OCI-LY7 (cell line): ENCODE measurements at regions not wholly inside any gene's neighbourhood (a gene's known extent, or its start where the extent isn't known, plus 50 kb on each side); places are given as distances from the start of the nearest gene placed in this dataset.

Source experiments
- BruUV-seq: library from RNA; stranded (reverse); fragments of 400-500 nt; replicated peaks from 2 replicates; lab custom pipeline; 2021; lab: Mats Ljungman, UMichigan
- CTCF ChIA-PET: fragments of 300-600 bp; sonication (Branson Sonifier 250); formaldehyde crosslinking; loops from one replicate; lab custom pipeline; 2022; ENCODE audit warnings: antibody characterized with exemption; ENCODE audit not compliant: unreplicated experiment; lab: Charles Lee
- POLR2A ChIA-PET: fragments of 300-600 bp; sonication (Branson Sonifier 250); formaldehyde crosslinking; loops from one replicate; lab custom pipeline; 2022; ENCODE audit warnings: antibody characterized with exemption; lab: Charles Lee
- DNase-seq: peaks from one replicate; pipeline ENCODE4 v3.0.0-alpha.2; 2015; ENCODE audit warnings: low spot score
- H2AFZ ChIP-seq: fragments of 200-600 bp; sonication (generic), shearing (Covaris generic); 2 replicates; pipeline ENCODE4 v1.6.1; 2014; ENCODE audit warnings: mild to moderate bottlenecking, antibody characterized with exemption, low read length, moderate library complexity
- H3K27ac ChIP-seq: fragments of 200-600 bp; sonication (generic); 2 replicates; pipeline ENCODE4 v1.5.1; 2014; ENCODE audit warnings: mixed run types, low read depth, mild to moderate bottlenecking, moderate library complexity, low read length, inconsistent platforms; ENCODE audit not compliant: poor library complexity, severe bottlenecking
- H3K36me3 ChIP-seq: fragments of 200-600 bp; sonication (generic); 2 replicates; pipeline ENCODE4 v1.6.1; 2014; ENCODE audit warnings: mild to moderate bottlenecking, antibody characterized with exemption, low read length, moderate library complexity, mixed read lengths; ENCODE audit not compliant: insufficient read depth
- H3K4me1 ChIP-seq: fragments of 200-600 bp; sonication (generic); 2 replicates; pipeline ENCODE4 v1.5.1; 2014; ENCODE audit warnings: mild to moderate bottlenecking, low read length; ENCODE audit not compliant: insufficient read depth, poor library complexity, severe bottlenecking
- H3K4me2 ChIP-seq: fragments of 200-600 bp; sonication (generic); 2 replicates; pipeline ENCODE4 v1.6.1; 2014; ENCODE audit warnings: mild to moderate bottlenecking, low read length
- H3K4me3 ChIP-seq: fragments of 200-600 bp; sonication (generic); 2 replicates; pipeline ENCODE4 v1.5.1; 2014; ENCODE audit warnings: mild to moderate bottlenecking, low read depth, low read length; ENCODE audit not compliant: poor library complexity, severe bottlenecking
- H3K79me2 ChIP-seq: fragments of 200-600 bp; sonication (generic); 2 replicates; pipeline ENCODE4 v1.6.1; 2016; ENCODE audit warnings: low read depth, mild to moderate bottlenecking, low read length, moderate library complexity, mixed read lengths; ENCODE audit not compliant: insufficient read depth
- H3K9me2 ChIP-seq: fragments of 200-600 bp; sonication (generic); 2 replicates; pipeline ENCODE4 v1.6.1; 2016; ENCODE audit warnings: mild to moderate bottlenecking, low read length, mixed read lengths; ENCODE audit not compliant: insufficient read depth
- H3K9me3 ChIP-seq: fragments of 200-600 bp; sonication (generic); 2 replicates; pipeline ENCODE4 v1.6.1; 2014; ENCODE audit warnings: mild to moderate bottlenecking, mixed run types, low read length, mixed read lengths
- H4K20me1 ChIP-seq: fragments of 200-600 bp; sonication (generic); 2 replicates; pipeline ENCODE4 v1.6.1; 2014; ENCODE audit warnings: mild to moderate bottlenecking, antibody characterized with exemption, low read length, moderate library complexity, mixed read lengths; ENCODE audit not compliant: insufficient read depth
- EZH2phosphoT487 ChIP-seq: fragments of 200-600 bp; sonication (generic); IDR thresholded peaks from 2 replicates; pipeline ENCODE4 v1.6.1; 2018; ENCODE audit warnings: low read depth, borderline replicate concordance, mild to moderate bottlenecking, mixed run types, antibody characterized with exemption, low read length, moderate library complexity, mixed read lengths
- intact Hi-C: fragments of 100-400 bp; cut with micrococcal nuclease; formaldehyde crosslinking; loops from one replicate; pipeline ENCODE4 v1.10.0; 2022; ENCODE audit not compliant: unreplicated experiment
- TF ChIP-seq, protein P1 (sequence below): fragments of 200-600 bp; sonication (generic); conservative IDR thresholded peaks from 2 replicates; pipeline ENCODE4 v1.5.1; 2014; ENCODE audit warnings: mild to moderate bottlenecking, antibody characterized with exemption, low read length, moderate library complexity, mixed read lengths

DNA sequence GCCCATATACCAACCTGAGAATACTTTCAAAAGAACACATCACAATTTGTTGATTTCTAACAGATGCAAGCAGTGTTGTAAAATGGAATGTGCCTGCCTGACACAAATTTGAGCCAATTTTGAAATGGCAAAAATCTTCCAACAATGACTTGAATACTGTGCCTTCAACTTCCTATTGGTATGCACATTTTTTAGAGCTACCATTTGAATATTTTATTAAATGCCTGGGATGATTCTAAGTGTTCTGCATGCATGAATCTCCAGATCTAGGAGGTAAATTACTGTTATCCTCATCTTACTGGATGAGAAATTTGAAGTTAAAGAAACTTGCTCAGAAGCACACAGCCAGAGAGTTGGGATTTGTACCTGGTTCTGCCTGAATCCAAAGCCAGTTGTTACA lies 282.8 kb upstream of the LRRN1 start:
- DNase-seq = no peak
- no peaks in the 10 kb centered on the region for H3K9me2 ChIP-seq
- H3K9me3 ChIP-seq = no peaks in the 10 kb centered on the region
- H3K4me3 ChIP-seq = no peak overlapping the region
- no TSS peak for BruUV-seq
- H3K27ac ChIP-seq = no peak overlapping the region
- intact Hi-C loops = no loop called here
- TF ChIP-seq EZH2phosphoT487 = no peak
- TF ChIP-seq, protein P1, sequence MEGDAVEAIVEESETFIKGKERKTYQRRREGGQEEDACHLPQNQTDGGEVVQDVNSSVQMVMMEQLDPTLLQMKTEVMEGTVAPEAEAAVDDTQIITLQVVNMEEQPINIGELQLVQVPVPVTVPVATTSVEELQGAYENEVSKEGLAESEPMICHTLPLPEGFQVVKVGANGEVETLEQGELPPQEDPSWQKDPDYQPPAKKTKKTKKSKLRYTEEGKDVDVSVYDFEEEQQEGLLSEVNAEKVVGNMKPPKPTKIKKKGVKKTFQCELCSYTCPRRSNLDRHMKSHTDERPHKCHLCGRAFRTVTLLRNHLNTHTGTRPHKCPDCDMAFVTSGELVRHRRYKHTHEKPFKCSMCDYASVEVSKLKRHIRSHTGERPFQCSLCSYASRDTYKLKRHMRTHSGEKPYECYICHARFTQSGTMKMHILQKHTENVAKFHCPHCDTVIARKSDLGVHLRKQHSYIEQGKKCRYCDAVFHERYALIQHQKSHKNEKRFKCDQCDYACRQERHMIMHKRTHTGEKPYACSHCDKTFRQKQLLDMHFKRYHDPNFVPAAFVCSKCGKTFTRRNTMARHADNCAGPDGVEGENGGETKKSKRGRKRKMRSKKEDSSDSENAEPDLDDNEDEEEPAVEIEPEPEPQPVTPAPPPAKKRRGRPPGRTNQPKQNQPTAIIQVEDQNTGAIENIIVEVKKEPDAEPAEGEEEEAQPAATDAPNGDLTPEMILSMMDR = no peak
- H3K79me2 ChIP-seq = no peaks in the 10 kb centered on the region
- H3K4me1 ChIP-seq = no peaks in the 10 kb centered on the region
- H3K4me2 ChIP-seq = no peak overlapping the region
- H2AFZ ChIP-seq = no peak overlapping the region
- POLR2A ChIA-PET = no interaction called here
- no peaks in the 10 kb centered on the region for H4K20me1 ChIP-seq
- H3K36me3 ChIP-seq = no peaks in the 10 kb centered on the region
- CTCF ChIA-PET = no interaction called here

DNA sequence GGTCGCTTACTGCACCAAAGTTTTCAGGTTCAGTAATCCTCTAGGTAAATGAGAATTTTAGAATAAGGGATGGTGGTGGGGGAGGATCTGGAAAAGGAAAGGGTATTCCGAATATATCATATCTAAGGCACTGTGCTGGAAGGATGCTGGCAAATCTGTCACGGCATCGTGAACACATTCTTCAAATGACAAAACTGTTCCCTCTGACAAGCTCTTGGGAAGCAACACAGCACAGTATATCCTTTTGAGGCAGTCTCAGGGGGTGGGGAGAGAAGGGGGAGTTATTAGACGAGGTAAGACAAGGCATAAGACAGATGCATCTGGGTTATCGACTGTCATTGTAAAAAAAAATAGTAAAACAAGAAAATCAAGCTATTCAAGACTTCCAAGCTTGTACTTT lies 289.6 kb upstream of the LRRN1 start:
- Histone ChIP-seq H3K9me3 (no peaks in the 10 kb centered on the region), H3K36me3 (no peaks in the 10 kb centered on the region), H3K9me2 (no peaks in the 10 kb centered on the region), H3K27ac (no peak overlapping the region), H2AFZ (no peak overlapping the region), H3K79me2 (no peaks in the 10 kb centered on the region), H3K4me2 (no peak overlapping the region), H4K20me1 (no peaks in the 10 kb centered on the region), H3K4me1 (no peaks in the 10 kb centered on the region), H3K4me3 (no peak overlapping the region)
- BruUV-seq = no TSS peak
- no peak for DNase-seq
- no peak for TF ChIP-seq EZH2phosphoT487
- TF ChIP-seq, protein P1 = no peak
- CTCF ChIA-PET = no interaction called here
- POLR2A ChIA-PET = no interaction called here
- intact Hi-C loops = no loop called here

- POLR2A ChIA-PET = no interaction called here
- Histone ChIP-seq H3K79me2 (no peaks in the 10 kb centered on the region), H2AFZ (no peak overlapping the region), H3K4me1 (no peaks in the 10 kb centered on the region), H3K4me3 (no peak overlapping the region), H3K9me3 (no peaks in the 10 kb centered on the region), H3K27ac (no peak overlapping the region), H3K4me2 (no peak overlapping the region), H4K20me1 (no peaks in the 10 kb centered on the region), H3K36me3 (no peaks in the 10 kb centered on the region), H3K9me2 (no peaks in the 10 kb centered on the region)
- BruUV-seq = no TSS peak
- CTCF ChIA-PET = interaction anchor here (0.6 kb wide), 1 partner anchor 415 kb away, joined by 4 read pairs; no protein-coding TSS in a partner anchor
- TF ChIP-seq, protein P1 = no peak
- no peak for TF ChIP-seq EZH2phosphoT487
- DNase-seq = no peak
- intact Hi-C loops = no loop called here
These were observed 294.5 kb upstream of the LRRN1 start for GRCh38 chr3:3504686-3505085.
